Ishikawa (cell line): ENCODE measurements at regions not wholly inside any gene's neighbourhood (a gene's known extent, or its start where the extent isn't known, plus 50 kb on each side); places are given as distances from the start of the nearest gene placed in this dataset.

Experiments used
- CEBPB ChIP-seq: IDR thresholded peaks from 2 replicates; pipeline ENCODE4 v1.6.1; 2012
- CREB1 ChIP-seq: IDR thresholded peaks from 2 replicates; pipeline ENCODE4 v1.6.1; 2012; ENCODE audit warnings: low read depth
- EP300 ChIP-seq: IDR thresholded peaks from 2 replicates; pipeline ENCODE4 v1.6.1; 2012; ENCODE audit warnings: borderline replicate concordance
- FOXM1 ChIP-seq: IDR thresholded peaks from 2 replicates; pipeline ENCODE4 v1.6.1; 2012; ENCODE audit warnings: low read depth, borderline replicate concordance
- RAD21 ChIP-seq: IDR thresholded peaks from 2 replicates; pipeline ENCODE4 v1.6.1; 2012; ENCODE audit warnings: low read depth
- REST ChIP-seq: IDR thresholded peaks from 2 replicates; pipeline ENCODE4 v1.6.1; 2012; ENCODE audit warnings: low read depth, mild to moderate bottlenecking
- TAF1 ChIP-seq: IDR thresholded peaks from 2 replicates; pipeline ENCODE4 v1.6.1; 2012; ENCODE audit warnings: low read depth, mild to moderate bottlenecking
- TCF12 ChIP-seq: IDR thresholded peaks from 2 replicates; pipeline ENCODE4 v1.6.1; 2012; ENCODE audit warnings: low read depth
- TEAD4 ChIP-seq: IDR thresholded peaks from 2 replicates; pipeline ENCODE4 v1.6.1; 2012
- USF1 ChIP-seq: IDR thresholded peaks from 2 replicates; pipeline ENCODE4 v1.6.1; 2012
- YY1 ChIP-seq: IDR thresholded peaks from 2 replicates; pipeline ENCODE4 v1.6.1; 2012; ENCODE audit warnings: low read depth
- TF ChIP-seq, protein P1 (sequence below): IDR thresholded peaks from 2 replicates; pipeline ENCODE4 v1.6.1; 2012

DNA sequence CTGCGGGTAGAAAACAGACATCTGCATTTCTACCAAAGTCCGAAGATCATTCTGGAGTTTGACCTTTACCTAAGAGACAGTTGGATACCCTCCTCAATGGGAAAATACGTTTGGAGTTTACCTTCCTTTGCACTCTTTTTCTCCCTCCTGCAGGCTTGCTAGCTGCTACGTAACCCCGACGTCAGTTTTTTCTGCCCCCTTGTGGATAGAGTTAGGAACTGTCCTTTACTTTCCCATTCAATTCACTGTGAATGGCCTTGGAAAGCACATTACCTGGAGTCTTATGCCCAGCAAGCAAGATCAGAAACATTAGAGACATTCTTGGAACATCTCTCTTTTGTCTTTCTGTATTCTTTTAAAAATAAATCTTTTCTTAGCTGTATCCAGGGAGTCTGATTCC lies 250.7 kb downstream of the NAP1L3 start:
- TF ChIP-seq FOXM1 (no peak), REST (no peak), EP300 (no peak), USF1 (no peak), TCF12 (no peak), RAD21 (peak; percentile 66), YY1 (no peak), CEBPB (no peak), CREB1 (no peak), TEAD4 (no peak), TAF1 (no peak)
- TF ChIP-seq, protein P1, sequence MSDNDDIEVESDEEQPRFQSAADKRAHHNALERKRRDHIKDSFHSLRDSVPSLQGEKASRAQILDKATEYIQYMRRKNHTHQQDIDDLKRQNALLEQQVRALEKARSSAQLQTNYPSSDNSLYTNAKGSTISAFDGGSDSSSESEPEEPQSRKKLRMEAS, result no peak
